WTC11 (cell line): ENCODE measurements at regions not wholly inside any gene's neighbourhood (a gene's known extent, or its start where the extent isn't known, plus 50 kb on each side); places are given as distances from the start of the nearest gene placed in this dataset.

Source experiments
- ATAC-seq: fragments of 200-7000 bp; cut with Tn5 transposase; 2 replicates; pipeline ENCODE4 v1.10.0; 2021; ENCODE audit warnings: mild to moderate bottlenecking, moderate library complexity
- CTCF ChIA-PET: fragments of 300-600 bp; sonication (Branson Sonifier 250); formaldehyde crosslinking; loops from one replicate; lab custom pipeline; 2021; ENCODE audit warnings: antibody characterized with exemption; lab: Charles Lee
- POLR2A ChIA-PET: fragments of 350-600 bp; sonication (Branson Sonifier 250); formaldehyde crosslinking; loops from one replicate; lab custom pipeline; 2021; ENCODE audit warnings: antibody characterized with exemption; lab: Charles Lee
- DNase-seq: peaks from one replicate; pipeline ENCODE4 v3.0.0; 2021; ENCODE audit warnings: low spot score
- H3K27ac Mint-ChIP-seq: 2 replicates; pipeline ENCODE4 v1.8.0; 2021; ENCODE audit warnings: mixed read lengths
- H3K27me3 Mint-ChIP-seq: 2 replicates; pipeline ENCODE4 v1.8.0; 2021; ENCODE audit warnings: low read depth, mild to moderate bottlenecking, moderate library complexity, mixed read lengths
- H3K36me3 Mint-ChIP-seq: 2 replicates; pipeline ENCODE4 v1.8.0; 2021; ENCODE audit warnings: mixed read lengths
- H3K4me1 Mint-ChIP-seq: 2 replicates; pipeline ENCODE4 v1.8.0; 2022; ENCODE audit warnings: mixed read lengths
- H3K4me3 Mint-ChIP-seq: 2 replicates; pipeline ENCODE4 v1.8.0; 2021; ENCODE audit warnings: mild to moderate bottlenecking, moderate library complexity, mixed read lengths
- H3K9me3 Mint-ChIP-seq: 2 replicates; pipeline ENCODE4 v1.8.0; 2021; ENCODE audit warnings: mixed read lengths
- ARID4B ChIP-seq: sonication (generic); formaldehyde crosslinking; IDR thresholded peaks from 2 replicates; pipeline ENCODE4 v1.8.0; 2023; ENCODE audit warnings: missing genetic modification reagents, mild to moderate bottlenecking, borderline replicate concordance
- ATF1 ChIP-seq: sonication (generic); formaldehyde crosslinking; IDR thresholded peaks from 2 replicates; pipeline ENCODE4 v1.8.1; 2023; ENCODE audit warnings: mild to moderate bottlenecking, moderate library complexity, missing genetic modification reagents
- ATF6 ChIP-seq: sonication (generic); formaldehyde crosslinking; IDR thresholded peaks from 2 replicates; pipeline ENCODE4 v1.8.1; 2023; ENCODE audit warnings: mild to moderate bottlenecking, missing genetic modification reagents
- CREM ChIP-seq: sonication (generic); formaldehyde crosslinking; IDR thresholded peaks from 2 replicates; pipeline ENCODE4 v1.8.1; 2022; ENCODE audit warnings: mild to moderate bottlenecking, missing genetic modification reagents, moderate library complexity
- CTCF ChIP-seq: fragments of 200-600 bp; IDR thresholded peaks from 2 replicates; pipeline ENCODE4 v1.8.0; 2022; ENCODE audit warnings: antibody characterized with exemption
- E2F1 ChIP-seq: sonication (generic); formaldehyde crosslinking; IDR thresholded peaks from 2 replicates; pipeline ENCODE4 v1.8.0; 2022; ENCODE audit warnings: mild to moderate bottlenecking, missing genetic modification reagents
- ESRRA ChIP-seq: sonication (generic); formaldehyde crosslinking; IDR thresholded peaks from 2 replicates; pipeline ENCODE4 v1.8.1; 2022; ENCODE audit warnings: mild to moderate bottlenecking, missing genetic modification reagents, borderline replicate concordance
- ETV6 ChIP-seq: sonication (generic); formaldehyde crosslinking; IDR thresholded peaks from 2 replicates; pipeline ENCODE4 v1.8.1; 2022; ENCODE audit warnings: mild to moderate bottlenecking, missing genetic modification reagents
- FOXK1 ChIP-seq: sonication (generic); formaldehyde crosslinking; IDR thresholded peaks from 2 replicates; pipeline ENCODE4 v1.8.0; 2022; ENCODE audit warnings: mild to moderate bottlenecking, moderate library complexity, missing genetic modification reagents
- FOXP1 ChIP-seq: sonication (generic); formaldehyde crosslinking; IDR thresholded peaks from 2 replicates; pipeline ENCODE4 v1.8.0; 2022; ENCODE audit warnings: missing genetic modification reagents, mild to moderate bottlenecking, moderate library complexity, borderline replicate concordance
- GTF2I ChIP-seq: fragments of 250-450 bp; sonication (Bioruptor Pico); conservative IDR thresholded peaks from 2 replicates; pipeline ENCODE4 v1.4.0; 2021; ENCODE audit warnings: mild to moderate bottlenecking
- KAT7 ChIP-seq: sonication (generic); formaldehyde crosslinking; IDR thresholded peaks from 2 replicates; pipeline ENCODE4 v1.8.1; 2023; ENCODE audit warnings: missing genetic modification reagents, mild to moderate bottlenecking, borderline replicate concordance
- NFATC4 ChIP-seq: fragments of 250-450 bp; sonication (Bioruptor Pico); IDR thresholded peaks from 2 replicates; pipeline ENCODE4 v1.9.0; 2021; ENCODE audit warnings: mild to moderate bottlenecking
- PRDM15 ChIP-seq: sonication (generic); formaldehyde crosslinking; IDR thresholded peaks from 2 replicates; pipeline ENCODE4 v1.8.0; 2022; ENCODE audit warnings: missing genetic modification reagents
- PRRX2 ChIP-seq: fragments of 250-450 bp; sonication (Bioruptor Pico); IDR thresholded peaks from 2 replicates; pipeline ENCODE4 v1.8.0; 2021; ENCODE audit warnings: mild to moderate bottlenecking
- SMAD3 ChIP-seq: sonication (generic); formaldehyde crosslinking; IDR thresholded peaks from 2 replicates; pipeline ENCODE4 v1.8.0; 2022; ENCODE audit warnings: missing genetic modification reagents, mild to moderate bottlenecking, borderline replicate concordance
- TEAD1 ChIP-seq: sonication (generic); formaldehyde crosslinking; IDR thresholded peaks from 2 replicates; pipeline ENCODE4 v1.8.0; 2022; ENCODE audit warnings: mild to moderate bottlenecking, missing genetic modification reagents
- TEAD4 ChIP-seq: sonication (generic); formaldehyde crosslinking; IDR thresholded peaks from 2 replicates; pipeline ENCODE4 v1.8.0; 2022; ENCODE audit warnings: mild to moderate bottlenecking, missing genetic modification reagents
- ZNF138 ChIP-seq: sonication (generic); formaldehyde crosslinking; conservative IDR thresholded peaks from 2 replicates; pipeline ENCODE4 v1.8.1; 2022; ENCODE audit warnings: mild to moderate bottlenecking, moderate library complexity, missing genetic modification reagents
- ZNF219 ChIP-seq: sonication (generic); formaldehyde crosslinking; IDR thresholded peaks from 2 replicates; pipeline ENCODE4 v1.8.0; 2023; ENCODE audit warnings: missing genetic modification reagents, mild to moderate bottlenecking, borderline replicate concordance
- ZNF423 ChIP-seq: fragments of 250-450 bp; sonication (Bioruptor Pico); IDR thresholded peaks from 2 replicates; pipeline ENCODE4 v2.1.2; 2022; ENCODE audit warnings: mild to moderate bottlenecking, moderate library complexity

GRCh38 chr14:23697680-23698079 is 61.5 kb downstream of the DHRS2 start (continued):
- no peak for TF ChIP-seq ARID4B (CRISPR knock-in tag)

GRCh38 chr14:23702656-23703426 is 66.7 kb downstream of the DHRS2 start:
- POLR2A ChIA-PET, result no interaction called here
- Mint-ChIP-seq H3K27ac (no peak overlapping the region), H3K9me3 (peaks cover 80% of the 10 kb centered on the region), H3K36me3 (peaks cover 46% of the 10 kb centered on the region), H3K4me1 (no peaks in the 10 kb centered on the region), H3K27me3 (peaks cover 33% of the 10 kb centered on the region), H3K4me3 (no peak overlapping the region)
- CTCF ChIA-PET, result interaction anchor here (0.7 kb wide), 1 partner anchor 71 kb away, joined by 3 read pairs; no protein-coding TSS in a partner anchor
- ATAC-seq, result no peak
- no peak for DNase-seq
- TF ChIP-seq FOXK1 (CRISPR knock-in tag), result no peak
- TF ChIP-seq ESRRA (CRISPR knock-in tag), result no peak
- no peak for TF ChIP-seq PRDM15 (CRISPR knock-in tag)
- TF ChIP-seq ZNF219, result no peak
- TF ChIP-seq TEAD4 (CRISPR knock-in tag), result no peak
- no peak for TF ChIP-seq KAT7 (CRISPR knock-in tag)
- TF ChIP-seq SMAD3, result no peak
- TF ChIP-seq E2F1 (CRISPR knock-in tag), result no peak
- no peak for TF ChIP-seq ZNF423 (CRISPR knock-in tag)
- TF ChIP-seq ZNF138 (CRISPR knock-in tag), result no peak
- TF ChIP-seq GTF2I (CRISPR knock-in tag), result no peak
- no peak for TF ChIP-seq FOXP1 (CRISPR knock-in tag)

GRCh38 chr14:23704890-23705289 is 68.7 kb downstream of the DHRS2 start:
- Mint-ChIP-seq H3K36me3 (peaks cover 46% of the 10 kb centered on the region), H3K27ac (no peak overlapping the region), H3K27me3 (peaks cover 36% of the 10 kb centered on the region), H3K9me3 (peaks cover 90% of the 10 kb centered on the region), H3K4me3 (no peak overlapping the region), H3K4me1 (no peaks in the 10 kb centered on the region)
- DNase-seq (no peak), ATAC-seq (no peak)
- POLR2A ChIA-PET, result no interaction called here
- CTCF ChIA-PET, result no interaction called here
- TF ChIP-seq ATF1, result no peak
- no peak for TF ChIP-seq PRRX2 (CRISPR knock-in tag)
- TF ChIP-seq TEAD1 (CRISPR knock-in tag), result no peak
- no peak for TF ChIP-seq CREM (CRISPR knock-in tag)
- no peak for TF ChIP-seq ESRRA (CRISPR knock-in tag)
- TF ChIP-seq ATF6 (CRISPR knock-in tag), result no peak
- TF ChIP-seq KAT7 (CRISPR knock-in tag), result no peak
- TF ChIP-seq CTCF, result no peak
- no peak for TF ChIP-seq ETV6 (CRISPR knock-in tag)
- TF ChIP-seq NFATC4 (CRISPR knock-in tag), result no peak
